Activated CD4-positive, alpha-beta T cell treated with anti-CD3 and anti-CD28 coated beads, Interleukin-2, amount 50 U/mL, for 48 hours (primary cell): ENCODE measurements at regions not wholly inside any gene's neighbourhood (a gene's known extent, or its start where the extent isn't known, plus 50 kb on each side); places are given as distances from the start of the nearest gene placed in this dataset.

Source experiments
- DNase-seq, 2 experiments: peaks; one replicate each; pipeline ENCODE4 v3.0.0-alpha.2; 2020

DNA sequence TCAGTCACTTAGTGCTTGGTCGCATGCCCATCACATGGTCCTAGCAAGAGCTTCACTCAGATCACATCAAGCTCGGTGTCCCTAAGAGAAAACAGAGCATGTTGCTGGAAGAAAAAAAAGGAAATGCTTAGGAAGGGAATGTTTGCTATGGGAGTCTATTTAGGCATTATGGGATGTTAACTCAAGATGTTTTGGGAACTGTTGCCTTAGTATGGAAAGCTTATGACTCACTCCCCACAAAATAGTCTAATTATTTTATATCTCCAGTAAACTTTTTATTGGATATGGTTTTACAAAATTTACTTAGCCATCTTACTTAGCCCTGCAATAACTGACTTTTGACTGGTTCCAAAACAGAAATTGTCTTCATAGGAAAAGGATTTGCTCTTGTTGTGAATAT lies 439.5 kb upstream of the ZEB2 start:
- DNase-seq, result no peak

DNA sequence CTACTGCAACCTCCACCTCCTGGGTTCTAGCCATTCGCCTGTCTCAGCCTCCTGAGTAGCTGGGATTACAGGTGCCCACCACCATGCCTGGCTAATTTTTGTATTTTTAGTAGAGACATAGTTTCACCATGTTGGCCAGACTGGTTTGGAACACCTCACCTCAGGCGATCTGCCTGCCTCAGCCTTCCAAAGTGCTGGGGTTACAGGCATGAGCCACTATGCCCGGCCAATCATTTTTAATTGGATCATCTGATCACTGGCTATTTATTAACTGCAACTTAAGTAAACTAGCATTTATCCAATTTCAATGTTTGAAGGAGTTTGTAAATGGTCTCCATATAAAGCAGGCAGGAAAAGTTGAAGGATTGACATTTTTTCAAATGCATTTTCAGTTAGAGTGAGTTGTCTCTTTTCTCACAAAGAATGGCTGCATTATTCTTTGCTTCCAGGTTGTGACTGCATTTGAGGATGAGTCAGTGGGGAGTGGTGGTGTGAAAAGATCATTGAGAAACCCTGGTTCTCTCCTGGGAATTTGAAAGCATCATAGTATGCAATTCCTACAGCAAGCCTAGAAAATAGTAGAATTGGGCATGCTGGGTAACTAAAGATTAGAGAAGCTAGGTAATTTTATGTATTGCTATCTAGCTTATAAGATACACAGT lies 431.1 kb upstream of the ZEB2 start:
- no peak for DNase-seq

DNA sequence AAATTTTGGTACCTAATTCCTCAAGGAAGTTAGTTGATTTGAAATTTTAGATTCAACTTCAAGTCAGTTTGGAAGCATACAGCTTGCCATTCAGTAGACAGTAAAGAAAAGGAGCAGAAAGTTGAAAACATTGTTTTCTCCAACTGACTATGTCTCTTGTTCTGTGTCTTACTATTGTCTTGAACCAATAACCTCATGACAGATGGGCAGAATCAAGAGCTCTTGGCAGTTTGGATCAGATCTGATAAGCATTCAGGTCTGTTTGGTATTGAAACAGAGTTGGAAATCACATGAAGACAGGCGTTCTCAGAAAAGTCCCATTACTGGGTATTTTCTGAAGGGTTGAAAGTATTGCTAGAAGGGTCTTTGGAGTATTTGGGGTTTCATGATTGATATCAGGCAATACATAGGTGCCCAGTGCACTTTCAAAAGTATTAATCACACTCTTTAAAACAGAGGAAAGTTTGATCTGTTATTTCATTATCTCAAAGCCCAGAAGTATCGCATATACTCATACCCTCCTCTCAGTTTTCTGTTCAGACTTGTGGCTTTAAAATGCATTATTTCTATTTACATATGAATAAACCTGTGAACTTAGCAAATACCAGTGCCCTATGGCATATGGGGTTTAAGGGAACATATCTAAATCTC lies 428.4 kb upstream of the ZEB2 start:
- DNase-seq, result no peak

DNA sequence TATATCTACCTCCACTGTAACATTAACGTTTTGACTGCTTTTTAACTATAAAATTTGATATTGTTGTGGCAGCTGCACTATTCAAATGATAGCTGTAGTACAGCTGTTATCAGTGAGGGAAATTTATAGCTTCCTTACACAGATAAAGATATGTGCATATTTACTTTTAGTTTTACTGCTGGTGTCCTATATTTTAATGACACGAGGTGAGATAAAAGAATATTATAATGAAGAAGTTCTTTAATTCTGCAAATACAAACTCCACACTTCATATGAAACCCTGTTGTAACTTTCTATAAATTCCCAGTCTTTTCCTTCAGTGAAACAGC lies 427.8 kb upstream of the ZEB2 start:
- no peak for DNase-seq

DNA sequence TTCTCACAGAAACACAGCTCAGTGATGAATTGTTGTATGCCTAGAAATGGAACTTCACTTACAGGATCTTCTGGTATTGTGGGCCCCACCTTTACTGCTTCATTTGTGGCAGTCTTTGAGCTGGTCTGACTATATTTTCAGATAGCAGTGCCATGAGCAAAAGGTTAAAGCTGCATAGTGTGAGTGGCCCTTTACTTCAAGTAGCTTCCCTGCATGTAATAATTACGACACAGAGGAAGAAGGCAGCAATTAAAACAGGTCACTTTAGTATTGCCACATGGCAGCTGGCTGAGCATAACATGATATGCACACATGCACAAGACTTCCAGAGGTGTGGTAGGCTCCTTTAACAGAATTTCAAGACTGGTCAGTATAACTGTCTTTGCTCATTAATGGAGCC lies 426.3 kb upstream of the ZEB2 start:
- DNase-seq, result no peak

DNA sequence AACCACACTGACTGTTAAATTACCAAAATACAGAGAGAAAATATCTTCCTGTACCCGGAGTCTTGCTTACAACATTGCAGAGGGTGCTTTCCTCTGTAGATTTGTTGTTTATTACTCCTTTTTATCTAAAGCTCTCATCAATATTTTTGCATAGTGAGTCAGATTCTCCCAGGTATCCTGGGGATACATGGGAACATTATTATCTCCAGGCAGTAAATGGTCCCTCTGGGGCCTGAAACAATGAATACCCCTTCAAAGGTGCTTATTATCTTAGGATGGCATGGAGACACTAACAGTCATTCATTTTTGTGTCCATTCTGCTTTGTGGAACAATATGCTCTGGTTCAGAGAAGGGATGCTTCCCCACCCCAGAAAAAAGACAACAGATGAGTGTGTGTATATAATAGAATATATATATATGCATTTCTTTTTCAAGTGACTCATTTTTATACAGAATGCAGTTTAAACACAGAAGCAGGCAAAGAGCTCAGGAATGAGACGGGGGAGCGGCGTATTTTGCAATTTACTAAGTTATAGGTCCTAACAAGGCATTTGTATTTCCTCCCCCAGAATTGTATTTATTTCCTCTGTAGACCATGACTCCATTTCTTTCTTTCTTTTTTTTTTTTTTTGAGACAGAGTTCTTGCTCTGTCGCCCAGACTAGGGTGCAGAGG lies 424.8 kb upstream of the ZEB2 start:
- DNase-seq, result no peak

DNA sequence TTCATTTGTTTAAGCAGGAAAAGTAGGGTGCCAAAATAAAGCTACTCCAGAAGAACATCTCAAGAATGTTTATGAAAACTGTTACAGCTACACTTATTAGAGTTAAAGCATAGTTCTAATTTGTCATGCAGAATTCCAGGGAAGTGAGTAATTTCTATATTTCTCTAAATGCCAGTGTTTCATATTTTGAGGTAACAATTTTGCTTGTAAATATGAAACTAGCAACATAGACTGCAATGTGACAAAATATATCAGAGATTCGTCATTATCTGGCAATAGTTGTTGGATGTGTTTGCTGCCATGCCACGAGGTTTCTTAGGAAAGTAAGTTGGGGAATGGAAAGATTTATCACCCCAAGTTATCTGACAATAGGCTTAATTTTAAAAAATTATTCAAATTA lies 424.1 kb upstream of the ZEB2 start:
- DNase-seq, result no peak

DNA sequence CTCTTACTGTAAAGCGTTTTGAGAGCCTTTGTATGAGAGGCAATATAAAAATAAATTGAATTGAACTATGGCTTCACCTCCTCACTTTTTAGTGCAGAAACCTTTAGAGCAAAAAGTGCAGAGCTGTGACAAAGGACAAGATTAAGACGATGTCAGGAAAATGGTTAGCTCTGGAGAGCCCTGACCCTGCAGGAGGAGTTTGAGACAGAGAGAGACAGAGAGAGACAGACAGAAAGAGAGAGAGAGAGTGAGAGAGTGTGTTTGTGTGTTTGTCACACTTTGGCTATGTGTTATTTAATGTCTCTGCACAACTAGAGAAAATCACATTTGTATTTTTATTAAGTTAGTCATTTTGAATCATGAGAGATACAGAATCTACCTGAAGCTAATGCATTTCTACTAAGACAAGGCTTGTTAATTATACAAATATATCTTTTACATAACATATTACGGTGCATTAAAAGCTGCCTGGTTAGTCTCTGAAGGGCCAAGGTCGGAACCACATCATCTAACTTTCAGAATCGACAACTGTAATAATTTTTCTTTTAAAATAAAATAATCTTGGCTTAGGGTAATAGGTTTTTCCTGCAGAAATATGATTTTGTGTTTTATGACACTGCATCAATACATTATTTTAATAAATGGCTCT lies 423.5 kb upstream of the ZEB2 start:
- no peak for DNase-seq

DNA sequence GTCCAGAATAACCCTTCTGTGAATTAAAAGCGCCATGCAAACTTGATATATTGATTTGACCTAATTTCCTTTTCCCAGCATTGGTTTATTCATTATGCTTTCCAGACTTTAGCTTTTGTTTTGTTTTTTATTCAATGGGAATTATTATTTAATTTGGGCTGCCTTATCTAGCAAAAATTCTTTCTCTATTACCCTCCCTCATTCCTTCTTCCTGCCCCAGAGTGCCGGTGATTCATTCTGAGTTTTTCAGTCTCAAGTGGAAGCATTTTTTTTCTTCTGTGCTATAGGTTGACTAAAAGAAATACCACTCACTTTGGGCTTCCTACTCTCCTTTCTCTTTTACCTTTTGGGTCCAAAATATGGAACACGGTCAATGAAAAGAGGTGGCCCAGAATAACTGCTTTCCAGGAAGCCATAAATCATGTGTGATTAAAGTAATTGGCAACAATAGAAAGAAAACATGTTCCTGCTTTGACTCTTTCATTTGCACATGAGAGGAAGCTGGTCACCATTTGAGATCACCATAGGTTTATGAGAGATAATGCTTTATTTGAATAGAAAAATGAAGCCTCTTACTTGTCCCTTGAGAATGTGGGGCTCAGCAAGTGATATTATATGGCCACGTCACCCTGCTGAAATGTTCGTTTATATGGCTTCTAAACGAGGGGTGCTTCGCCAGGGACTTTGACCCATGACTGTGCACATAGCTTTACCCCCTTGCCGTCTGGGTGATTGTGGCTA lies 422.8 kb upstream of the ZEB2 start:
- DNase-seq, result no peak

DNA sequence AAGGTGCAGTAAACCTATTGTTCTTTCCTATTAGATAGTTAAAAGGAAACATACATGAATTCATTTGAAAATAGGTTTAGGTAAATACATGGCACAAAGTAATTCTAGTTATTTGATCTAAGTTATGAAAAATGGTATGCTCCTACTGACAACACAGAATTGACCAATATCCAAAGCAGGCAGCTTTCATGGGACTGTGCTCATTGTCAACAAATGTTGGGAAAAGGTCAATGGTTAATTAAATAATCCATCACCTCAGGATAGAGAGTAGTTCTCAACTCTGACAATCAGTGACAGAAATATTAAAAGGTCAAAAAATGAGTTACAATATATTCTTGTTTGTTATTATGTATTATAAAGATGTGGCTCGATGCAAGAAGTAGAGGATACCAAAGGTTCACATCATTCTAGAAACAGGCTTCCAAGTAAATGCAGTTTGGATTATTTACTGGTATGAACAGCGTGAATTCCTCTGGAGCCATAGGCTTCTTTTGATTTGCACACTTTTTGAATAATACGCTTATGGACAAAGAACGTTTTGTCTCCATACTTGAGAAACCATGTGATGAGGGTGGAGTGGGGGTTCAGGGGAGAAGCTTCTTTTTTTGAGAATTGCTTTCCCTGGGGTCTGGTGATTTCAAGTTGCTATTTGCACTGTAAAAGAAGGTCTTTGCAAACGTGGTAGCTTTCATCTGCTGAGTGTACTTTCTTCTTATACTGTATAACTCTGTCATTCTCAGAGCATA lies 422.0 kb upstream of the ZEB2 start:
- no peak for DNase-seq

DNA sequence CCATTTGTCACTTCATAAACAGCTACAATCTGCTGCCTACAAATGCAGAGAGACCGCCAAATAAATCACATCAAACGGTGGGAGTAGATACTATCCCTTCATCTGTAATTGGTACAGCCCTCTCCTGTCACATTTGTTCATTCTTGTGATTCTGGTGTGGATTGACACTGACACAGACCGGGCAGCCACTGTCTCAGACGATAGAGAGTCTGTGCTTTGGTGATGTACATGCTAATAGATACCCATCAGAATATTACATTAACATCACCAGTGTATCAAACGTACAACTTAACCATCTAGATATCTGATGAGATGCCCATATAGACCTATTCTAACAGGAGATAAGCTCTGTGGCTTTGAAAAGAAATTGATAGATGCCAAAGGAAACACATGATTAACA lies 419.7 kb upstream of the ZEB2 start:
- no peak for DNase-seq

DNA sequence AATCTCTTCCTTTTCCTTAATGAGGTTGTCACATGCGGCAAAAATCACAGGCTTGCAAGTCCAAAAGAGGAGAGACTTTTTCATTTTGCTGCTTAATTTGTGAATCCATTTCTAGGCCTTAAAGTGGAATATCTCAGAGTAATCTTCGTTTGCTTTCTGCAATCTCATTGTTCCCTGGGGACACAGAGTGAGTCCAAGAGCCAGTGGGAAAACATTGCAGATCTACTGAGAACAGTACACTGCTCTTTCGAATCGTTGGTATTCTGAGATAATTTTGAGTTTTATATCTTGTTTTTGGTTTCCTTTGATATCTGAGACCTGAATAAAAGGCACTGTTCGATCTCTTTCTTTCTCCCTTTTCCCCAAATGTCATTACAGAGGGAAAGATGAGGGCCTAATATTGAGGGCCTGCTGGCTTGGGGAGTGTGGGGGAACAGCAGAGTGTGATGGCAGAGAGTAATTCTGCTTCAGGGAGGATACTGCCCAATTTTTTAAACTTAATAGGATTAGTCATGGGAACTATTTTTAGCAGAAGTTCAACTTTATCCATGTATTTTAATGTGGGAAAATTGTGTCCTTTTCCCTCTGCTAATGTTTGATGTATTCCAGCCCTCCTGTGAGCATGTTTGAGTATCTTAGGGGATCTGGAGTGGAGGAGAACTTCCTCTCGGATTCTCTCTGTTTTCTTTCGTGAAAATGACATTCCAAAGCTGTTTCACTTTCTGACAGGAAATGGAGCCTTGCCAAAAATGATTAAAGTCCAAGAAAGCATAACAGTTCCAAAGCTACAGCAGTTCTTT lies 418.2 kb upstream of the ZEB2 start:
- no peak for DNase-seq

DNA sequence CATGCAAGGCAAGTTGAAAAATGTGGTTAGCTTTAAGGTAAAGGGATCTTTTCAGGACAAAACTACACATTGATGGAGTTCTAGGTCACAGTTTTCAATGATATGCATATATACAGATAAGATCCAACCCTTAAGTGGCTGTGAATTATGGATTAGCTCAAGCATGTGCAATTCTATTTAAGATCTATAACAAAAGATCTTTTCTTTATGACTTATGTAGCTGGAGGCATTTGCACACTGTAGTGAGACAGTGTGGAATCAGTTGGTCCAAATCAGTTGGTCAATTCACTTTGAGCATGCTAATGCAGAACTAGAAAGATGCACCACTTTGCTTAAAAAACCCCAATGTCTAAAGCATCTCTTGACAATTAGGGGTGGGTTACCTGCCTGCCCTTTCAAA lies 417.1 kb upstream of the ZEB2 start:
- DNase-seq, result no peak

DNA sequence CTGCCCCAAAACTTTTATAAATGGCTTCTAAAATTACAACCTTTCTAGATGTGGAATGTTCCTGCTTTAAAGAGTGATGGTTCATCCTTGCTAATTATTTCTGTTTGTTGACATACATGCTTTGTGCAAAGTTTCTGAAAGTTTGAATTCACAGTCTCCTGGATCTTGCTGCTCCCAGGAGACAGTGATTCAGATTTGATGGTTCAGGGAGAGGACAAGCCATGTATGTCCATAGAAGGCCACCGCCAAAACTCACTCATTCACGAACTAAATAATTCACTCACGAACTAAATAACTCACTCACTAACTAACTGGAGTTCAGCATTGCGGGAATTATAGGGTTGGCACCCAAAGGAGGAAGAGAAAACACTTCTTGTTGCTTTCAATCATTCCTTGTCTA lies 416.5 kb upstream of the ZEB2 start:
- no peak for DNase-seq

DNA sequence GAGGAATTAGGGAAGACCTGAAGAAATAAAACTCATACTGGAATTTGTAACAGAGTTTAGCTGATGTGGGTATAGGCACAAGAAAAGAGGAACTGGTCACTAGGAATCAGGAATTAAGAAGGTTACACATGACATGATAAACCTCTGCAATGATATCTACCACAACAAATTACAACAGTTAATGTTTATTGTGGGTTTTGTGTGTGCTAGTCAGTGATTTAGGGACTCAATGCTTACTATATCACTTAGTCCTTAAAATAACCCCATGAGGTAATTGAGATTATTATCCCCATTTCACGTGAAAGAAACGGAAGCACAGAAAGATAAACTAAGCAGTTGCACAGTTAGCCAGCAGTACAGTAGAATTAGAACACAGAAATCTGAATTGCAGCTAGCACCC lies 415.8 kb upstream of the ZEB2 start:
- DNase-seq, result no peak

DNA sequence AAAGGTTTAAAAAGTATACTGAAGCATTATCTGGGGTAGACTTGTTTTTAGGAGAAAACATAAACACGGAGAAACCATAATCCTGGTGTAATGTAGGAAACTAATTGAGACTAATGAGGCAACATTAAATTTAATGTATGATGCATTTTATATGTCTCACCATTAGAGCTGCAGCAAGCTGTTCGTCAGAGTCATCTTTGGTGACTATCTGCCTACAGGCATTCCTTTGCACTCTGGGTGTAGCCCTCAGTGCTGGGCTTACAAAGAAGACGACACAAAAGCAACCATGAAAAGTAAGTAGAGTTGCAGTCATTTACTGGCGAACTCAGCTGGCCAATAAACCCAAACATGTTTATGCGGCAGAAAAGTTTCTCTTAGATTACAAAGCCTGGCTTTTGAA lies 415.3 kb upstream of the ZEB2 start:
- no peak for DNase-seq

DNA sequence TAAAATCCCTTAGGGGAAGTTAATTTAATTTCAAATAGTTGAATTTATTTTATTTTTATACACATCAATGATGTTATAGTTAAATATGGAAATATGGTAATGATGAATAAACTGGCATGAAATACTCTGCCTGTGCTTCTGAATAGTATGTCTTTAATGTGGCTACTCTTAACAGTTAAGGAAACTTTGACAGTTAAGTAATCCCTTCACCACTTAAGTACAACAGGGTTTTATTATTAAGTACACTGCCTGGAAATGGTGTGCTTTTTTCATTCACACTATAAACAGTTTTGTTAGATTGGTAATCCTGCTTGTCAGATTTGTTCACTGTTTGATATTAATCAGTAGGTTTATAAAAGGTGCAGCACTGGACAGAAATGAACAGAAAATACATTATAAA lies 412.0 kb upstream of the ZEB2 start:
- no peak for DNase-seq

DNA sequence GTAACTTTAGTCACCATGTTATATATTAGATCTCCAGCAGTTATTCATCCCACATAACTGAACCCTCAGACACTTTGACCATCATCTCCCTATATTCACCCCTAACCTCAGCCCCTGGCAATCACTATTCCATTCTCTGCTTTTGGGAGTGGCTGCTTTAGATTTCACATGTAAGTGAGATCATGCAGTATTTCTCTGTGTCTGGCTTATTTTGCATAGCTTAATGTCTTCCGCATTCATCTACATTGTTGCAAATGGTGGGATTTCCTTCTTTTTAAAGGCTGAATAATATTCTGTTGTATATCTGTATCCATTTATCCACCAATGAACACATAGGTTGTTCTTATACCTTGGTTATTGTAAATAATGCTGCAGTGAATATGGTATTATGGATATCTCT lies 411.6 kb upstream of the ZEB2 start:
- DNase-seq, result no peak

DNA sequence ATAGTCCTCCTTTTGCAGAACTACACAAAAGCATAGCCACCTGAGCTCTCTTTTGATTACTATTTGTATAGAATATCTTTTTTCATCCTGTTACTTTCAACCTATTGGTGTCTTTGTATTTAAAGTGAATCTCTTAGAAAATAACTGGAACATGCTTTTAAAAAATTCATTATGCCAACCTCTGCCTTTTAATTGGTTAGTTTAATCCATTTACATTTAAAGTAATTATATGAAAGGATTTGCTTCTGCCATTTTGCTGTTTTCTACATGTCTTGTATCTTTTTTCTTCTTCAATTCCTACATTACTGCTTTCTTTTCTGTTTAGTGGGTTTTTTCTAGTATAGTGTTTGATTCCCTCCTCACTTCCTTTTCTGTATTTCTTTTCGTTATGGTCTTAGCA lies 407.5 kb upstream of the ZEB2 start:
- no peak for DNase-seq

DNA sequence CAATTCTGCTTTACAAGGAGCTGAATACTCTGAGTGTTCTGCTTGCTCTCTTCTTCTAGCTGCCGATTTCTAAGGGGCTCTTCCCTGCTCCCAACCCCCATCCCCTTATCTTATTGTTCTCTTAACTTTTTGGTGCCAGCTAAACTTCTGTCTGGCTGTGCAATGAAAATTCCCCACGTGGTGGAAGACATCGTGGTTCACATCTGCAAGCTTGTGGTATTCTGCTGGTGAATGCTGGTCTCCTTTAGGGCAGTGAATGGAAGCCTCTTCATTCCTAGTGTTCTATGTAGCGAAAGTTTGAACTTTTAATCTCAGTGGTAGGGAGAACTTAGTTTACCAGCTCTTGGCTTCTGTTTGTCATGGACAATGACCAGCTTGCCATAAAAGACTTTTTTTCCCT lies 406.0 kb upstream of the ZEB2 start:
- DNase-seq, result no peak

DNA sequence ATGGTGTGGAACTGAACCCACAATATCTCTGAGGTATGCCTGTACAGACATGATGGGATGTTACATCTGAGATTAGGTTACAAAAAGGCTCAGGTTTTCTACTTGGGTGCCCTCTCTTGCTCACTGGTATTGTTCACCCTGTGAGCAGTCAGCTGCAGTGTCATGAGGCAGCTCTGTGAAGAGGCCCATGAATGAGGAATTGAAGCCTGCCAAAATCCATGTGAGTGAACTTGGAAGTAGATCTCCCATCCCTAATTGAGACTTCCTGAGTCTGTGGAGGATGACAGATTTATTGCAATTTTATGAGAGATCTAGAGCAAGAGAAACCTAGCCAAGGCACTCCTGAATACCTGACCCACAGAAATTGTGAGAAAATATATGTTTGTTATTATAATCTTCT lies 404.9 kb upstream of the ZEB2 start:
- no peak for DNase-seq

DNA sequence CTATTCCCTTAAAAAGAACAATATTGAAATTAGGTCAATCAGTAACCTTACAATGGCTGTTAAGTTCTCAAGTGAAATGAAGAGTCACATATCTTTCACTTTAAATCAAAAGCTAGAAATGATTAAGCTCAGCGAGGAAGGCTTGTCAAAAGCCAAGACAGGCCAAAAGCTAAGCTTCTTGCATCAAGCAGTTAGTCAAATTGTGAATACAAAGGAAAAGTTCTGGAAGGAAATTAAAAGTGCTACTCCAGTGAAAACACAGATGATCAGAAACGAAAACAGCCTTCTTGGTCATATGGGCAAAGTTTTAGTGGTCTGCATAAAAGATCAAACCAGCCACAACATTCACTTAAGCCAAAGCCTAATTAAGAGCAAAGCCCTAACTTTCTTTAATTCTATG lies 402.6 kb upstream of the ZEB2 start:
- no peak for DNase-seq
